Astrocyte (in vitro differentiated cells and primary cell): ENCODE measurements at regions not wholly inside any gene's neighbourhood (a gene's known extent, or its start where the extent isn't known, plus 50 kb on each side); places are given as distances from the start of the nearest gene placed in this dataset.

Source experiments
- DNase-seq: peaks from one replicate; pipeline ENCODE4 v3.0.0-alpha.2; 2010; ENCODE audit warnings: low read depth
- FAIRE-seq: peaks from 2 replicates; lab custom pipeline; 2011; peaks lifted over from hg19 to GRCh38; lab: Jason Lieb, UNC
- H2AFZ ChIP-seq: 2 replicates; pipeline ENCODE4 v1.6.0; 2012; ENCODE audit warnings: low read depth, low read length, inconsistent platforms
- H3K27ac ChIP-seq: 2 replicates; pipeline ENCODE4 v1.5.1; 2011; ENCODE audit warnings: low read depth, low read length, inconsistent platforms
- H3K27me3 ChIP-seq: 2 replicates; pipeline ENCODE4 v1.6.0; 2011; ENCODE audit warnings: low read length, inconsistent platforms; ENCODE audit not compliant: insufficient read depth
- H3K36me3 ChIP-seq: 2 replicates; pipeline ENCODE4 v1.5.1; 2011; ENCODE audit warnings: low read length, inconsistent platforms; ENCODE audit not compliant: insufficient read depth
- H3K4me1 ChIP-seq: 2 replicates; pipeline ENCODE4 v1.5.1; 2011; ENCODE audit warnings: low read length, inconsistent platforms; ENCODE audit not compliant: insufficient read depth
- H3K4me2 ChIP-seq: 2 replicates; pipeline ENCODE4 v1.6.0; 2012; ENCODE audit warnings: low read length, inconsistent platforms
- H3K4me3 ChIP-seq: 2 replicates; pipeline ENCODE4 v1.5.1; 2011; ENCODE audit warnings: low read depth, mild to moderate bottlenecking, low read length, inconsistent platforms; ENCODE audit not compliant: insufficient read depth
- H3K79me2 ChIP-seq: 2 replicates; pipeline ENCODE4 v1.6.0; 2012; ENCODE audit warnings: mild to moderate bottlenecking, low read length, inconsistent platforms; ENCODE audit not compliant: insufficient read depth
- H3K9ac ChIP-seq: 2 replicates; pipeline ENCODE4 v1.6.0; 2012; ENCODE audit warnings: mild to moderate bottlenecking, low read length, inconsistent platforms
- H3K9me3 ChIP-seq: 2 replicates; pipeline ENCODE4 v1.5.1; 2012; ENCODE audit warnings: low read depth, mild to moderate bottlenecking, low read length, inconsistent platforms; ENCODE audit not compliant: insufficient read depth
- H4K20me1 ChIP-seq: 2 replicates; pipeline ENCODE4 v1.6.0; 2012; ENCODE audit warnings: low read length, inconsistent platforms; ENCODE audit not compliant: insufficient read depth
- H3K27ac Mint-ChIP-seq: one replicate; pipeline ENCODE4 v1.8.0; 2021; ENCODE audit warnings: mild to moderate bottlenecking, mixed read lengths; ENCODE audit not compliant: unreplicated experiment
- H3K27me3 Mint-ChIP-seq: one replicate; pipeline ENCODE4 v1.8.0; 2021; ENCODE audit warnings: low read depth, mixed read lengths; ENCODE audit not compliant: unreplicated experiment
- H3K36me3 Mint-ChIP-seq: one replicate; pipeline ENCODE4 v1.8.0; 2021; ENCODE audit warnings: low read depth, mixed read lengths; ENCODE audit not compliant: unreplicated experiment
- H3K4me1 Mint-ChIP-seq: one replicate; pipeline ENCODE4 v1.8.0; 2021; ENCODE audit warnings: low read depth, mixed read lengths; ENCODE audit not compliant: unreplicated experiment
- H3K4me3 Mint-ChIP-seq: one replicate; pipeline ENCODE4 v1.8.0; 2021; ENCODE audit warnings: mild to moderate bottlenecking, moderate library complexity, mixed read lengths; ENCODE audit not compliant: unreplicated experiment
- H3K9me3 Mint-ChIP-seq: one replicate; pipeline ENCODE4 v1.8.0; 2021; ENCODE audit warnings: mild to moderate bottlenecking, mixed read lengths; ENCODE audit not compliant: unreplicated experiment
- EZH2 ChIP-seq: IDR thresholded peaks from 2 replicates; pipeline ENCODE4 v1.6.1; 2012; ENCODE audit warnings: mild to moderate bottlenecking, low read length, inconsistent platforms; ENCODE audit not compliant: insufficient read depth
- TF ChIP-seq, protein P1 (sequence below): IDR thresholded peaks from 2 replicates; pipeline ENCODE4 v1.5.1; 2011; ENCODE audit warnings: low read depth, mild to moderate bottlenecking, inconsistent platforms, low read length, moderate library complexity; ENCODE audit not compliant: insufficient read depth

- FAIRE-seq: no peak
Observed at GRCh38 chr10:58068809-58069208, 198.9 kb downstream of the IPMK start.

GRCh38 chr10:58066979-58067378 lies 200.7 kb downstream of the IPMK start:
- no peak overlapping the region for H3K4me3 Mint-ChIP-seq
- H4K20me1 ChIP-seq: no peaks in the 10 kb centered on the region
- no peaks in the 10 kb centered on the region for H3K9me3 ChIP-seq
- H3K4me2 ChIP-seq: no peak overlapping the region
- peaks cover 4% of the 10 kb centered on the region for H3K4me1 ChIP-seq
- no peaks in the 10 kb centered on the region for H3K36me3 ChIP-seq
- no peak for TF ChIP-seq EZH2
- TF ChIP-seq, protein P1, sequence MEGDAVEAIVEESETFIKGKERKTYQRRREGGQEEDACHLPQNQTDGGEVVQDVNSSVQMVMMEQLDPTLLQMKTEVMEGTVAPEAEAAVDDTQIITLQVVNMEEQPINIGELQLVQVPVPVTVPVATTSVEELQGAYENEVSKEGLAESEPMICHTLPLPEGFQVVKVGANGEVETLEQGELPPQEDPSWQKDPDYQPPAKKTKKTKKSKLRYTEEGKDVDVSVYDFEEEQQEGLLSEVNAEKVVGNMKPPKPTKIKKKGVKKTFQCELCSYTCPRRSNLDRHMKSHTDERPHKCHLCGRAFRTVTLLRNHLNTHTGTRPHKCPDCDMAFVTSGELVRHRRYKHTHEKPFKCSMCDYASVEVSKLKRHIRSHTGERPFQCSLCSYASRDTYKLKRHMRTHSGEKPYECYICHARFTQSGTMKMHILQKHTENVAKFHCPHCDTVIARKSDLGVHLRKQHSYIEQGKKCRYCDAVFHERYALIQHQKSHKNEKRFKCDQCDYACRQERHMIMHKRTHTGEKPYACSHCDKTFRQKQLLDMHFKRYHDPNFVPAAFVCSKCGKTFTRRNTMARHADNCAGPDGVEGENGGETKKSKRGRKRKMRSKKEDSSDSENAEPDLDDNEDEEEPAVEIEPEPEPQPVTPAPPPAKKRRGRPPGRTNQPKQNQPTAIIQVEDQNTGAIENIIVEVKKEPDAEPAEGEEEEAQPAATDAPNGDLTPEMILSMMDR: no peak
- no peaks in the 10 kb centered on the region for H3K79me2 ChIP-seq
- H3K4me3 ChIP-seq: no peak overlapping the region
- no peak overlapping the region for H2AFZ ChIP-seq
- no peak for FAIRE-seq
- no peak overlapping the region for H3K27ac ChIP-seq
- H3K27ac Mint-ChIP-seq: peak overlapping the region; percentile 28
- no peak for DNase-seq
- peaks cover 4% of the 10 kb centered on the region for H3K27me3 ChIP-seq
- no peak overlapping the region for H3K9ac ChIP-seq
- H3K4me1 Mint-ChIP-seq: peaks cover 5% of the 10 kb centered on the region
- peaks cover under 1% of the 10 kb centered on the region for H3K36me3 Mint-ChIP-seq
- H3K9me3 Mint-ChIP-seq: no peaks in the 10 kb centered on the region
- peaks cover 7% of the 10 kb centered on the region for H3K27me3 Mint-ChIP-seq

More at GRCh38 chr10:58068809-58069208, 198.9 kb downstream of the IPMK start:
- Histone ChIP-seq H3K9ac (no peak overlapping the region), H3K4me3 (no peak overlapping the region), H3K27me3 (peaks cover 4% of the 10 kb centered on the region), H3K27ac (no peak overlapping the region), H4K20me1 (no peaks in the 10 kb centered on the region), H3K4me2 (no peak overlapping the region), H3K79me2 (no peaks in the 10 kb centered on the region), H2AFZ (no peak overlapping the region), H3K36me3 (no peaks in the 10 kb centered on the region), H3K4me1 (peaks cover 4% of the 10 kb centered on the region), H3K9me3 (no peaks in the 10 kb centered on the region)
- no peak for TF ChIP-seq EZH2
- TF ChIP-seq, protein P1: no peak
- Mint-ChIP-seq H3K4me3 (no peak overlapping the region), H3K36me3 (no peaks in the 10 kb centered on the region), H3K9me3 (no peaks in the 10 kb centered on the region), H3K27ac (no peak overlapping the region), H3K27me3 (peaks cover 7% of the 10 kb centered on the region), H3K4me1 (peaks cover 5% of the 10 kb centered on the region)
- no peak for DNase-seq

DNA sequence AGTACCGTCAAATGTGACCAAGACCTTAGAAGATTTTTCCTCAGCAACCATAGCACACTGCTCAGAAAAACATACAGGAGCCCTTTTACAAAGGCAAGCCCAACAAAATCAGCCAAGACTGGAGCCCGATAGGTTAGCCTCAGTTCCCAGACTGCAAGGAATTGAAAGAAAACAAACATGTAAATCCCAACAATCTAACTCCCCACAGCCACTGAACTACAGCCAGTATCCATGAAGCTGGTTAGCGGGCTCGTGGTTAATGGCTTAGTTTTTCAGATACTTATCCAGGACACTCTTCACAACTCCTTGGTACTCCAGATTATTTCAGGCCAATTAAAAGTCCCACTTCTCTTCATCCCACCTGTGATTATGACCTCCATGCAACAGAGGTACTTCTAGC lies 201.6 kb downstream of the IPMK start:
- Histone ChIP-seq H3K27me3 (peaks cover 4% of the 10 kb centered on the region), H3K4me1 (peaks cover 4% of the 10 kb centered on the region), H3K4me3 (no peak overlapping the region), H3K4me2 (no peak overlapping the region), H3K9me3 (no peaks in the 10 kb centered on the region), H3K36me3 (no peaks in the 10 kb centered on the region), H2AFZ (no peak overlapping the region), H3K27ac (no peak overlapping the region), H3K9ac (no peak overlapping the region), H4K20me1 (no peaks in the 10 kb centered on the region), H3K79me2 (no peaks in the 10 kb centered on the region)
- H3K9me3 Mint-ChIP-seq: no peaks in the 10 kb centered on the region
- DNase-seq (no peak), FAIRE-seq (no peak)
- H3K4me3 Mint-ChIP-seq: no peak overlapping the region
- H3K36me3 Mint-ChIP-seq: peaks cover 1% of the 10 kb centered on the region
- TF ChIP-seq, protein P1: no peak
- no peak for TF ChIP-seq EZH2
- H3K4me1 Mint-ChIP-seq: peaks cover 5% of the 10 kb centered on the region
- H3K27me3 Mint-ChIP-seq: peaks cover 7% of the 10 kb centered on the region
- no peak overlapping the region for H3K27ac Mint-ChIP-seq
